H1 (cell line): ENCODE measurements at regions not wholly inside any gene's neighbourhood (a gene's known extent, or its start where the extent isn't known, plus 50 kb on each side); places are given as distances from the start of the nearest gene placed in this dataset.

ENCODE experiments used
- CTCF ChIA-PET: fragments of 300-600 bp; sonication (Branson Sonifier 250); formaldehyde crosslinking; loops from one replicate; lab custom pipeline; 2021; ENCODE audit not compliant: partially characterized antibody; lab: Charles Lee
- POLR2A ChIA-PET: fragments of 300-600 bp; sonication (Branson Sonifier 250); formaldehyde crosslinking; loops from one replicate; lab custom pipeline; 2021; ENCODE audit warnings: inconsistent platforms; ENCODE audit not compliant: partially characterized antibody; lab: Charles Lee
- DNase-seq, 2 experiments: peaks; one replicate each; pipeline versions ENCODE4 v3.0.0 to v3.0.0-alpha.2; 2010 to 2022; ENCODE audit warnings: low spot score in 2 of 2, low read depth in 1 of 2, mixed read lengths in 1 of 2
- FAIRE-seq: peaks from 2 replicates; lab custom pipeline; 2011; peaks lifted over from hg19 to GRCh38; lab: Jason Lieb, UNC
- H2AFZ ChIP-seq: 2 replicates; pipeline ENCODE4 v1.8.1; 2012; ENCODE audit warnings: low read length, inconsistent platforms
- H2AK5ac ChIP-seq: 2 replicates; pipeline ENCODE4 v1.6.1; 2013; ENCODE audit warnings: low read depth, low read length
- H2BK120ac ChIP-seq: replicated peaks from 2 replicates; pipeline ENCODE3; 2013; ENCODE audit warnings: low read depth, low read length, inconsistent platforms
- H2BK12ac ChIP-seq: 2 replicates; pipeline ENCODE4 v1.6.1; 2013; ENCODE audit warnings: low read depth, low read length
- H2BK15ac ChIP-seq: 2 replicates; pipeline ENCODE4 v1.6.1; 2013; ENCODE audit warnings: low read length
- H2BK20ac ChIP-seq: 2 replicates; pipeline ENCODE4 v1.6.1; 2013; ENCODE audit warnings: low read length
- H2BK5ac ChIP-seq: 2 replicates; pipeline ENCODE4 v1.6.1; 2013; ENCODE audit warnings: low read depth, low read length
- H3K14ac ChIP-seq: 2 replicates; pipeline ENCODE4 v1.6.1; 2013; ENCODE audit warnings: inconsistent platforms; ENCODE audit not compliant: insufficient read length
- H3K18ac ChIP-seq: 2 replicates; pipeline ENCODE4 v1.6.1; 2013; ENCODE audit warnings: low read length; ENCODE audit errors: extremely low read depth
- H3K23ac ChIP-seq: 2 replicates; pipeline ENCODE4 v1.6.1; 2013; ENCODE audit warnings: inconsistent platforms; ENCODE audit not compliant: insufficient read length
- H3K23me2 ChIP-seq: 2 replicates; pipeline ENCODE4 v1.6.1; 2013; ENCODE audit warnings: low read depth, low read length
- H3K27ac ChIP-seq: 2 replicates; pipeline ENCODE4 v1.6.1; 2011; ENCODE audit warnings: low read depth, low read length, inconsistent platforms
- H3K27me3 ChIP-seq, 4 experiments: replicated peaks in 1 of 4; 1 replicate in 1 of 4; 2 replicates in 3 of 4; pipeline versions ENCODE4 v1.6.1 to v1.8.1; 2011 to 2013; ENCODE audit warnings: low read length in 3 of 4, mild to moderate bottlenecking in 3 of 4, inconsistent platforms in 2 of 4, mixed read lengths in 2 of 4, moderate library complexity in 1 of 4; ENCODE audit not compliant: control insufficient read depth in 3 of 4, insufficient read depth in 3 of 4; ENCODE audit errors: extremely low read depth in 1 of 4
- H3K36me3 ChIP-seq, 4 experiments: 2 replicates each; pipeline versions ENCODE4 v1.6.1 to v1.8.1; 2011 to 2013; ENCODE audit warnings: mild to moderate bottlenecking in 4 of 4, low read length in 3 of 4, moderate library complexity in 2 of 4, control low read depth in 1 of 4, inconsistent platforms in 1 of 4; ENCODE audit not compliant: insufficient read depth in 4 of 4, control insufficient read depth in 2 of 4
- H3K4ac ChIP-seq: replicated peaks from 2 replicates; pipeline ENCODE3; 2013; ENCODE audit warnings: low read length, low read depth, mixed read lengths, inconsistent platforms; ENCODE audit not compliant: insufficient read length
- H3K4me1 ChIP-seq, 4 experiments: replicated peaks in 1 of 4; 1 replicate in 1 of 4; 2 replicates in 3 of 4; pipeline versions ENCODE4 v1.6.1 to v1.8.1; 2011 to 2013; ENCODE audit warnings: low read length in 3 of 4, inconsistent platforms in 2 of 4, mixed read lengths in 1 of 4; ENCODE audit not compliant: insufficient read depth in 4 of 4, control insufficient read depth in 3 of 4
- H3K4me2 ChIP-seq, 2 experiments: 2 replicates each; pipeline versions ENCODE4 v1.6.1 to v1.8.1; 2011 to 2013; ENCODE audit warnings: low read depth in 2 of 2, low read length in 2 of 2, control low read depth in 1 of 2, inconsistent platforms in 1 of 2, mild to moderate bottlenecking in 1 of 2; ENCODE audit not compliant: insufficient read depth in 1 of 2
- H3K4me3 ChIP-seq, 4 experiments: fragments of 200-600, 300-600 bp in 1 of 4; sonication (generic), shearing (Covaris generic), sonication (Bioruptor Twin) in 1 of 4; 2 replicates each; pipeline versions ENCODE4 v1.5.1 to v1.8.1; 2011 to 2016; ENCODE audit warnings: low read length in 4 of 4, low read depth in 3 of 4, control low read depth in 2 of 4, inconsistent platforms in 2 of 4, mild to moderate bottlenecking in 2 of 4, mixed read lengths in 1 of 4, moderate library complexity in 1 of 4; ENCODE audit not compliant: insufficient read depth in 2 of 4; ENCODE audit errors: extremely low read depth in 1 of 4
- H3K56ac ChIP-seq: replicated peaks from 2 replicates; pipeline ENCODE3; 2013; ENCODE audit warnings: low read depth, mild to moderate bottlenecking, mixed read lengths, low read length, inconsistent platforms; ENCODE audit not compliant: insufficient read length
- H3K79me1 ChIP-seq: 2 replicates; pipeline ENCODE4 v1.6.1; 2013; ENCODE audit warnings: low read depth, low read length, control low read depth
- H3K79me2 ChIP-seq, 2 experiments: 2 replicates each; pipeline versions ENCODE4 v1.6.1 to v1.8.1; 2012 to 2013; ENCODE audit warnings: low read length in 2 of 2, mild to moderate bottlenecking in 2 of 2, inconsistent platforms in 1 of 2; ENCODE audit not compliant: insufficient read depth in 2 of 2, control insufficient read depth in 1 of 2
- H3K9ac ChIP-seq, 4 experiments: replicated peaks in 1 of 4; 1 replicate in 1 of 4; 2 replicates in 3 of 4; pipeline versions ENCODE4 v1.6.1 to v1.8.1; 2011 to 2013; ENCODE audit warnings: low read depth in 3 of 4, low read length in 3 of 4, control low read depth in 2 of 4, mild to moderate bottlenecking in 2 of 4, moderate library complexity in 2 of 4, inconsistent platforms in 1 of 4; ENCODE audit errors: extremely low read depth in 1 of 4
- H3K9me3 ChIP-seq, 2 experiments: 2 replicates each; pipeline versions ENCODE4 v1.6.1 to v1.8.1; 2012 to 2013; ENCODE audit warnings: mild to moderate bottlenecking in 2 of 2, moderate library complexity in 2 of 2, control low read depth in 1 of 2, inconsistent platforms in 1 of 2, low read depth in 1 of 2, low read length in 1 of 2, mixed read lengths in 1 of 2; ENCODE audit not compliant: insufficient read depth in 2 of 2
- H4K20me1 ChIP-seq, 2 experiments: replicated peaks in 1 of 2; 2 replicates each; pipeline versions ENCODE3 to v1.8.1; 2011 to 2013; ENCODE audit warnings: inconsistent platforms in 2 of 2, low read length in 2 of 2, mild to moderate bottlenecking in 1 of 2; ENCODE audit not compliant: insufficient read depth in 2 of 2, control insufficient read depth in 1 of 2
- H4K5ac ChIP-seq: 2 replicates; pipeline ENCODE4 v1.6.1; 2013; ENCODE audit warnings: low read length, low read depth, mixed read lengths, inconsistent platforms; ENCODE audit not compliant: insufficient read length
- H4K8ac ChIP-seq: 2 replicates; pipeline ENCODE4 v1.8.0; 2013; ENCODE audit warnings: mild to moderate bottlenecking, moderate library complexity, low read length, inconsistent platforms; ENCODE audit not compliant: insufficient read depth; ENCODE audit errors: extremely low read depth
- H4K91ac ChIP-seq: replicated peaks from 2 replicates; pipeline ENCODE3; 2013; ENCODE audit warnings: low read length, mixed read lengths, inconsistent platforms; ENCODE audit not compliant: insufficient read length
- BCL11A ChIP-seq, 2 experiments: IDR thresholded peaks; one replicate each; pipeline ENCODE4 v1.6.1; 2011; ENCODE audit warnings: low read depth in 2 of 2, low read length in 2 of 2, mild to moderate bottlenecking in 2 of 2
- EGR1 ChIP-seq: IDR thresholded peaks from 2 replicates; pipeline ENCODE4 v1.6.1; 2011; ENCODE audit warnings: low read depth, low read length, borderline replicate concordance
- JUND ChIP-seq: IDR thresholded peaks from 2 replicates; pipeline ENCODE4 v1.6.1; 2011; ENCODE audit warnings: mild to moderate bottlenecking, improper control_type of control experiment, low read length
- KDM5A ChIP-seq: fragments of 200-600 bp; IDR thresholded peaks from 2 replicates; pipeline ENCODE4 v1.7.1; 2012; ENCODE audit warnings: mild to moderate bottlenecking, low read length, inconsistent platforms, mixed read lengths
- PHF8 ChIP-seq: fragments of 200-600 bp; sonication (generic); conservative IDR thresholded peaks from 2 replicates; pipeline ENCODE4 v1.7.1; 2012; ENCODE audit warnings: low read depth, mild to moderate bottlenecking, inconsistent platforms, low read length, moderate library complexity
- RAD21 ChIP-seq, 2 experiments: IDR thresholded peaks in 1 of 2; conservative IDR thresholded peaks in 1 of 2; 2 replicates each; pipeline ENCODE4 v1.6.1; 2011; ENCODE audit warnings: low read depth in 2 of 2, low read length in 2 of 2, improper control_type of control experiment in 1 of 2, inconsistent platforms in 1 of 2, mild to moderate bottlenecking in 1 of 2, moderate library complexity in 1 of 2
- SIN3A ChIP-seq, 2 experiments: IDR thresholded peaks in 1 of 2; conservative IDR thresholded peaks in 1 of 2; 2 replicates each; pipeline ENCODE4 v1.6.1; 2011 to 2012; ENCODE audit warnings: low read length in 2 of 2, improper control_type of control experiment in 1 of 2, low read depth in 1 of 2, mild to moderate bottlenecking in 1 of 2
- SIX5 ChIP-seq: IDR thresholded peaks from 2 replicates; pipeline ENCODE4 v1.6.1; 2011; ENCODE audit warnings: mild to moderate bottlenecking, low read depth, low read length
- SRF ChIP-seq: IDR thresholded peaks from 2 replicates; pipeline ENCODE4 v1.6.1; 2011; ENCODE audit warnings: mild to moderate bottlenecking, low read depth, low read length, moderate library complexity
- TCF12 ChIP-seq: IDR thresholded peaks from 2 replicates; pipeline ENCODE4 v1.6.1; 2011; ENCODE audit warnings: low read depth, mild to moderate bottlenecking, low read length
- YY1 ChIP-seq: IDR thresholded peaks from 2 replicates; pipeline ENCODE4 v1.6.1; 2011; ENCODE audit warnings: low read depth, mild to moderate bottlenecking, low read length
- WGBS, 2 experiments: shearing (Covaris generic) in 1 of 2; methylation state at CpG; one replicate each; pipeline versions ENCODE4 v1.1.6 to v1.1.7; 2013 to 2015; ENCODE audit warnings: low lambda C conversion rate in 2 of 2, mixed read lengths in 2 of 2, inconsistent platforms in 1 of 2, low coverage in 1 of 2, missing lambda C conversion rate in 1 of 2; ENCODE audit not compliant: insufficient replicate concordance in 2 of 2, insufficient coverage in 1 of 2, insufficient read length in 1 of 2; ENCODE audit errors: extremely low coverage in 1 of 2, missing lambda C conversion rate in 1 of 2; 5-methylcytosine and 5-hydroxymethylcytosine counted together
- TF ChIP-seq, protein P1 (sequence below), 3 experiments: IDR thresholded peaks; 1 replicate in 2 of 3; 2 replicates in 1 of 3; pipeline versions ENCODE4 v1.5.1 to v1.6.1; 2011; ENCODE audit warnings: low read length in 3 of 3, mild to moderate bottlenecking in 3 of 3, inconsistent platforms in 2 of 3, low read depth in 1 of 3, moderate library complexity in 1 of 3; ENCODE audit not compliant: insufficient read depth in 1 of 3; ENCODE audit errors: control extremely low read depth in 1 of 3

DNA sequence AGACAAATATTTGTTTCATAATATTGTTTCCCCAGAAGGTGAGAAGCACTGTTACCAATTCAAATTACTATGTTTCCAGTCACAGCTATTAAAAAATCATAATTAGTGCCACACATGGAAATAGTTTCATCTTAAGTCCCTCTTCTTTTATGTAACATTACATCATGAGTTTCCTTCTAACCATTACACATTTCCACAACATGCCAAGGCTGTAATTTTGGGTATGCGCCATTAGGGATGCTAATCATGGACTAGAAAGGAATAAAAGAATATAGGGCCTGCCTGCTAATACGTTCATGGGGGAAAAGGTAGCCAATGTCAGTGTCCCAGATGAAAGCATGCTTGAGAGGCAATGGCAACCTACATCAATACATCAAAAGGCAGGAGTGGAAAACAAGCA is 142.5 kb upstream of the LPAR1 start:
- H2AK5ac ChIP-seq, result no peak overlapping the region
- H2AFZ ChIP-seq, result no peak overlapping the region
- no peak overlapping the region for H3K23ac ChIP-seq
- H4K8ac ChIP-seq, result no peak overlapping the region
- no peak overlapping the region for H4K5ac ChIP-seq
- no peaks in the 10 kb centered on the region for H3K36me3 ChIP-seq
- FAIRE-seq (no peak), DNase-seq (no peak)
- no peaks in the 10 kb centered on the region for H3K79me2 ChIP-seq
- WGBS, 2 experiments, result 86% methylated on average over 2 of the region's 2 CpGs; no CpG with 5 or more reads in 1 of the 2 experiments
- ChIA-PET POLR2A (interaction anchor here (0.6 kb wide), 1 partner anchor 20 kb away, joined by 4 read pairs; no protein-coding TSS in a partner anchor), CTCF (interaction anchor here (0.8 kb wide), 1 partner anchor 9 kb away, joined by 3 read pairs; no protein-coding TSS in a partner anchor)
- H3K14ac ChIP-seq, result no peak overlapping the region
- no peak overlapping the region for H3K4ac ChIP-seq
- no peak overlapping the region for H3K56ac ChIP-seq
- no peak overlapping the region for H3K4me2 ChIP-seq
- no peaks in the 10 kb centered on the region for H3K23me2 ChIP-seq
- H3K27ac ChIP-seq, result no peak overlapping the region
- no peaks in the 10 kb centered on the region for H4K20me1 ChIP-seq
- H2BK5ac ChIP-seq, result no peak overlapping the region
- H4K91ac ChIP-seq, result no peak overlapping the region
- H3K4me3 ChIP-seq, result no peak overlapping the region
- H3K9ac ChIP-seq, result no peak overlapping the region
- H3K4me1 ChIP-seq, result no peaks in the 10 kb centered on the region
- H3K18ac ChIP-seq, result no peak overlapping the region
- H2BK15ac ChIP-seq, result no peak overlapping the region
- H3K27me3 ChIP-seq, result no peaks in the 10 kb centered on the region
- no peaks in the 10 kb centered on the region for H3K79me1 ChIP-seq
- H3K9me3 ChIP-seq, result no peaks in the 10 kb centered on the region
- no peak overlapping the region for H2BK20ac ChIP-seq
- no peak overlapping the region for H2BK12ac ChIP-seq
- no peak overlapping the region for H2BK120ac ChIP-seq
- TF ChIP-seq JUND (no peak), PHF8 (no peak), RAD21 (IDR thresholded peaks at IDR 0.05 in 1 of 2, conservative IDR thresholded peaks at IDR 0.05 in 1 of 2; ENCODE audit: low read depth in 2 of 2, low read length in 2 of 2) (no peak), SRF (no peak), TCF12 (no peak), BCL11A (IDR thresholded peaks at IDR 0.05; ENCODE audit: low read depth in 2 of 2, low read length in 2 of 2) (no peak), KDM5A (no peak), EGR1 (no peak), YY1 (no peak), SIN3A (conservative IDR thresholded peaks at IDR 0.05 in 1 of 2, IDR thresholded peaks at IDR 0.05 in 1 of 2; ENCODE audit: low read depth in 1 of 2, low read length in 2 of 2) (no peak), SIX5 (no peak)
- TF ChIP-seq, protein P1, sequence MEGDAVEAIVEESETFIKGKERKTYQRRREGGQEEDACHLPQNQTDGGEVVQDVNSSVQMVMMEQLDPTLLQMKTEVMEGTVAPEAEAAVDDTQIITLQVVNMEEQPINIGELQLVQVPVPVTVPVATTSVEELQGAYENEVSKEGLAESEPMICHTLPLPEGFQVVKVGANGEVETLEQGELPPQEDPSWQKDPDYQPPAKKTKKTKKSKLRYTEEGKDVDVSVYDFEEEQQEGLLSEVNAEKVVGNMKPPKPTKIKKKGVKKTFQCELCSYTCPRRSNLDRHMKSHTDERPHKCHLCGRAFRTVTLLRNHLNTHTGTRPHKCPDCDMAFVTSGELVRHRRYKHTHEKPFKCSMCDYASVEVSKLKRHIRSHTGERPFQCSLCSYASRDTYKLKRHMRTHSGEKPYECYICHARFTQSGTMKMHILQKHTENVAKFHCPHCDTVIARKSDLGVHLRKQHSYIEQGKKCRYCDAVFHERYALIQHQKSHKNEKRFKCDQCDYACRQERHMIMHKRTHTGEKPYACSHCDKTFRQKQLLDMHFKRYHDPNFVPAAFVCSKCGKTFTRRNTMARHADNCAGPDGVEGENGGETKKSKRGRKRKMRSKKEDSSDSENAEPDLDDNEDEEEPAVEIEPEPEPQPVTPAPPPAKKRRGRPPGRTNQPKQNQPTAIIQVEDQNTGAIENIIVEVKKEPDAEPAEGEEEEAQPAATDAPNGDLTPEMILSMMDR (IDR thresholded peaks at IDR 0.05; ENCODE audit: control extremely low read depth in 1 of 3, insufficient read depth in 1 of 3, low read depth in 1 of 3, low read length in 3 of 3), result no peak
